Loucy (cell line): ENCODE measurements at regions not wholly inside any gene's neighbourhood (a gene's known extent, or its start where the extent isn't known, plus 50 kb on each side); places are given as distances from the start of the nearest gene placed in this dataset.

Experiments
- H2AFZ ChIP-seq: fragments of 200-600 bp; sonication (generic); 2 replicates; pipeline ENCODE4 v1.6.0; 2016; ENCODE audit warnings: antibody characterized with exemption, mild to moderate bottlenecking, low read length, moderate library complexity
- H3F3A ChIP-seq: fragments of 200-600 bp; 2 replicates; pipeline ENCODE4 v1.6.0; 2016; ENCODE audit warnings: antibody characterized with exemption, low read depth, mild to moderate bottlenecking
- H3K27me3 ChIP-seq: fragments of 200-600 bp; sonication (generic); 2 replicates; pipeline ENCODE4 v1.6.1; 2014; ENCODE audit warnings: low read length, mild to moderate bottlenecking; ENCODE audit not compliant: insufficient read depth, poor library complexity, severe bottlenecking
- H3K36me3 ChIP-seq: fragments of 200-600 bp; sonication (generic); 2 replicates; pipeline ENCODE4 v1.6.1; 2016; ENCODE audit warnings: low read length; ENCODE audit not compliant: insufficient read depth
- H3K4me1 ChIP-seq: fragments of 200-600 bp; sonication (generic); 2 replicates; pipeline ENCODE4 v1.5.1; 2014; ENCODE audit warnings: low read length, mild to moderate bottlenecking; ENCODE audit not compliant: insufficient read depth, poor library complexity, severe bottlenecking
- H3K4me2 ChIP-seq: fragments of 200-600 bp; sonication (generic); 2 replicates; pipeline ENCODE4 v1.6.0; 2014; ENCODE audit warnings: antibody characterized with exemption, low read length, low read depth, mild to moderate bottlenecking; ENCODE audit not compliant: poor library complexity, severe bottlenecking
- H3K4me3 ChIP-seq: fragments of 200-600 bp; sonication (generic); 2 replicates; pipeline ENCODE4 v1.5.1; 2014; ENCODE audit warnings: low read length, mild to moderate bottlenecking, mixed read lengths; ENCODE audit not compliant: poor library complexity, severe bottlenecking
- H3K79me2 ChIP-seq: fragments of 200-600 bp; sonication (generic); 2 replicates; pipeline ENCODE4 v1.6.1; 2014; ENCODE audit warnings: low read length; ENCODE audit not compliant: insufficient read depth
- H3K9ac ChIP-seq: fragments of 200-600 bp; sonication (generic); 2 replicates; pipeline ENCODE4 v1.6.0; 2014; ENCODE audit warnings: mild to moderate bottlenecking, low read depth, low read length, moderate library complexity; ENCODE audit not compliant: poor library complexity, severe bottlenecking
- H3K9me2 ChIP-seq: fragments of 200-600 bp; sonication (generic); replicated peaks from 2 replicates; pipeline ENCODE4 v1.6.1; 2016; ENCODE audit warnings: low read depth, low read length, mixed read lengths
- H3K9me3 ChIP-seq: fragments of 200-600 bp; sonication (generic); 2 replicates; pipeline ENCODE4 v1.6.1; 2014; ENCODE audit warnings: mild to moderate bottlenecking, antibody characterized with exemption, low read length, low read depth; ENCODE audit not compliant: insufficient read depth
- H4K20me1 ChIP-seq: fragments of 200-600 bp; sonication (generic); 2 replicates; pipeline ENCODE4 v1.6.0; 2014; ENCODE audit warnings: antibody characterized with exemption, low read length, mild to moderate bottlenecking; ENCODE audit not compliant: insufficient read depth, poor library complexity, severe bottlenecking
- CTCF ChIP-seq: fragments of 200-600 bp; sonication (generic); conservative IDR thresholded peaks from 2 replicates; pipeline ENCODE4 v1.5.1; 2014; ENCODE audit warnings: mild to moderate bottlenecking, antibody characterized with exemption, low read length
- EZH2phosphoT487 ChIP-seq: fragments of 200-600 bp; IDR thresholded peaks from 2 replicates; pipeline ENCODE4 v1.6.1; 2018; ENCODE audit warnings: antibody characterized with exemption, mild to moderate bottlenecking, moderate library complexity, borderline replicate concordance

- H3K4me2 ChIP-seq: no peak overlapping the region
- no peaks in the 10 kb centered on the region for H4K20me1 ChIP-seq
- no peak overlapping the region for H3K9ac ChIP-seq
- H3K4me3 ChIP-seq: no peak overlapping the region
- no peaks in the 10 kb centered on the region for H3K27me3 ChIP-seq
- H3F3A ChIP-seq: no peaks in the 10 kb centered on the region
- no peaks in the 10 kb centered on the region for H3K36me3 ChIP-seq
- no peak for TF ChIP-seq EZH2phosphoT487
- no peak for TF ChIP-seq CTCF
- no peak overlapping the region for H2AFZ ChIP-seq
- no peaks in the 10 kb centered on the region for H3K9me2 ChIP-seq
- no peaks in the 10 kb centered on the region for H3K9me3 ChIP-seq
- no peaks in the 10 kb centered on the region for H3K79me2 ChIP-seq
- peaks cover 51% of the 10 kb centered on the region for H3K4me1 ChIP-seq
Measured at GRCh38 chr20:40890635-40891034, 138.0 kb upstream of the TOP1 start.

- no peak overlapping the region for H2AFZ ChIP-seq
- no peak overlapping the region for H3K9ac ChIP-seq
- no peaks in the 10 kb centered on the region for H3K79me2 ChIP-seq
- H3K27me3 ChIP-seq: no peaks in the 10 kb centered on the region
- H3K4me2 ChIP-seq: no peak overlapping the region
- H3K4me3 ChIP-seq: no peak overlapping the region
- H3K36me3 ChIP-seq: no peaks in the 10 kb centered on the region
- peaks cover 55% of the 10 kb centered on the region for H3K4me1 ChIP-seq
- H3F3A ChIP-seq: no peaks in the 10 kb centered on the region
- H4K20me1 ChIP-seq: no peaks in the 10 kb centered on the region
- no peaks in the 10 kb centered on the region for H3K9me3 ChIP-seq
- H3K9me2 ChIP-seq: no peaks in the 10 kb centered on the region
- TF ChIP-seq EZH2phosphoT487 (no peak), CTCF (no peak)
Measured at GRCh38 chr20:40891351-40891750, 137.3 kb upstream of the TOP1 start.

DNA sequence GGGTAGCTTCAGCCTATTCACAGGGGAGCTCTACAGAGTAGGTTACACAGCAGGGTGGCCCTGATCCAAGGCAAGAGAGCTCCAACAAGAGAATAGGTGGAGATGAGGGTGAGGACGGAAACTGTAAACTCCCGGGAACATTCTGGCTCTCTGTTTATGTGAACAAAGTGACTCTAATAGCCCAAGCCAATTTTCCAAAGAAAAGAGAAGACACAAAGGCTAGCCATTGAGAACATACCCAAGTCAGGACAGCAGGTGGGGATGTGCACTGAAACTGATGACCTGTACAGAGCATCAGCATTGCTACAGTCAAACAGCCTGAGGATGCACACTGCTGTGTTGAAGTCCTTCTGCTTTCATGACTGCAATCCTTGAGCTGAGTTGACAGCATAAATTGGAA is 136.0 kb upstream of the TOP1 start:
- no peak overlapping the region for H3K4me3 ChIP-seq
- no peak overlapping the region for H3K4me2 ChIP-seq
- H3K9ac ChIP-seq: peak overlapping the region; percentile 30
- H3K4me1 ChIP-seq: peaks cover 63% of the 10 kb centered on the region
- TF ChIP-seq EZH2phosphoT487 (no peak), CTCF (peak; percentile 69)
- H3K36me3 ChIP-seq: no peaks in the 10 kb centered on the region
- no peaks in the 10 kb centered on the region for H3K27me3 ChIP-seq
- no peaks in the 10 kb centered on the region for H3K9me2 ChIP-seq
- H2AFZ ChIP-seq: no peak overlapping the region
- H4K20me1 ChIP-seq: no peaks in the 10 kb centered on the region
- no peaks in the 10 kb centered on the region for H3K79me2 ChIP-seq
- H3K9me3 ChIP-seq: no peaks in the 10 kb centered on the region
- H3F3A ChIP-seq: no peaks in the 10 kb centered on the region
